ENCODE measurements at regions not wholly inside any gene's neighbourhood (a gene's known extent, or its start where the extent isn't known, plus 50 kb on each side); places are given as distances from the start of the nearest gene placed in this dataset.

GRCh38 chr20:20989081-20989480 is 117.1 kb downstream of the LINC00237 start:
- Histone ChIP-seq H3K9me3 (no peaks in the 10 kb centered on the region), H3K36me3 (no peaks in the 10 kb centered on the region), H3K27me3 (peaks cover 0 to 10% of the 10 kb centered on the region in 2 donors), H3K27ac (no peak overlapping the region), H3K4me3 (no peak overlapping the region), H3K4me1 (no peaks in the 10 kb centered on the region)
- no peak for TF ChIP-seq POLR2AphosphoS5 (IDR thresholded peaks at IDR 0.05)
- TF ChIP-seq POLR2A (IDR thresholded peaks at IDR 0.05) = no peak
- TF ChIP-seq, protein P1, sequence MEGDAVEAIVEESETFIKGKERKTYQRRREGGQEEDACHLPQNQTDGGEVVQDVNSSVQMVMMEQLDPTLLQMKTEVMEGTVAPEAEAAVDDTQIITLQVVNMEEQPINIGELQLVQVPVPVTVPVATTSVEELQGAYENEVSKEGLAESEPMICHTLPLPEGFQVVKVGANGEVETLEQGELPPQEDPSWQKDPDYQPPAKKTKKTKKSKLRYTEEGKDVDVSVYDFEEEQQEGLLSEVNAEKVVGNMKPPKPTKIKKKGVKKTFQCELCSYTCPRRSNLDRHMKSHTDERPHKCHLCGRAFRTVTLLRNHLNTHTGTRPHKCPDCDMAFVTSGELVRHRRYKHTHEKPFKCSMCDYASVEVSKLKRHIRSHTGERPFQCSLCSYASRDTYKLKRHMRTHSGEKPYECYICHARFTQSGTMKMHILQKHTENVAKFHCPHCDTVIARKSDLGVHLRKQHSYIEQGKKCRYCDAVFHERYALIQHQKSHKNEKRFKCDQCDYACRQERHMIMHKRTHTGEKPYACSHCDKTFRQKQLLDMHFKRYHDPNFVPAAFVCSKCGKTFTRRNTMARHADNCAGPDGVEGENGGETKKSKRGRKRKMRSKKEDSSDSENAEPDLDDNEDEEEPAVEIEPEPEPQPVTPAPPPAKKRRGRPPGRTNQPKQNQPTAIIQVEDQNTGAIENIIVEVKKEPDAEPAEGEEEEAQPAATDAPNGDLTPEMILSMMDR (IDR thresholded peaks at IDR 0.05) = no peak
- intact Hi-C loops (cut with DNase I; ENCODE audit: low total_unique reads) = no loop called here
- no peak for DNase-seq (ENCODE audit: low spot score in 2 of 2)

DNA sequence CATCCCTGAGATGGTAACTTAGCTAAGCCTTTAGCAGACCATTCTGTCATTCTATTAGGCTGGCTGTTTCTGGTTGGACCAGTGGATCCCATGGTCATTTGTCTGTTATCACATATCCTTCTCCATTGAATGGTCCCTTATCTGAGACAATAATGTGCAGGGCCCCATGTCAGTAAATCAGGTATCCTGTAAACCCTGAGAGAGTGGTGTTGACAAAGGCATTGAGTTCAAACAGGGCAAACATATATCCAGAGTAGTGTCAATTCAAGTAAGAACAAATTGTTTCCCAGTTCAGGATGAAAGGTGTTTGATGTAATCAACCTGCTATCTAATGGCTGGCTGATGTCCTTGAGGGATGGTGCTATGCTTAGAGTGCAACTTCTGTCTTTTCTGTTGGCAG is 126.2 kb downstream of the LINC00237 start:
- Histone ChIP-seq H3K36me3 (no peaks in the 10 kb centered on the region), H3K4me1 (no peaks in the 10 kb centered on the region), H3K27me3 (no peaks in the 10 kb centered on the region), H3K4me3 (no peak overlapping the region), H3K27ac (no peak overlapping the region), H3K9me3 (no peaks in the 10 kb centered on the region)
- intact Hi-C loops (cut with DNase I; ENCODE audit: low total_unique reads) = no loop called here
- TF ChIP-seq POLR2AphosphoS5 (IDR thresholded peaks at IDR 0.05) (no peak), POLR2A (IDR thresholded peaks at IDR 0.05) (no peak)
- TF ChIP-seq, protein P1 (IDR thresholded peaks at IDR 0.05) = no peak
- no peak for DNase-seq (ENCODE audit: low spot score in 2 of 2)

DNA sequence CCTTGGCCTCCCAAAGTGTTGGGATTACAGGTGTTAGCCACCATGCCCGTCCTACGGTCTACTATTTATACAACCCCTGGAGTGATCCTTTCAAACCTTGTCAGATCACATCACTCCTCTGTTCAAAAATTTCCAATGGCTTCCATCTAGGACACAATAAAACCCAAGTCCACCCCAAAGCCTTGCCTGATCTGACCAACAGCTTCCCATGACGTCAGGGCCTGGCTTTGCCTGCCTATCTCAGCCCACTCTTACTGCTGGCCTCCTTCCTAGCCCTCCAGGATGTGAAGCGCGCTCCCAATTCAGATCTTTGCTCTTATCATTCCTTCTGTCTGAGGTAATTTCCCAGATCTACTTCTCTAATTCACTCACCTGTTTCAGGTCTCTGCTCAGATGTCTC is 128.4 kb downstream of the LINC00237 start:
- intact Hi-C loops (cut with DNase I; ENCODE audit: low total_unique reads) = no loop called here
- no peak overlapping the region for H3K27ac ChIP-seq
- H3K36me3 ChIP-seq = no peaks in the 10 kb centered on the region
- no peaks in the 10 kb centered on the region for H3K27me3 ChIP-seq
- H3K4me1 ChIP-seq = no peaks in the 10 kb centered on the region
- H3K4me3 ChIP-seq = no peak overlapping the region
- H3K9me3 ChIP-seq = peaks cover 0 to 4% of the 10 kb centered on the region in 2 donors
- DNase-seq (ENCODE audit: low spot score in 2 of 2) = no peak
- TF ChIP-seq POLR2A (IDR thresholded peaks at IDR 0.05) = no peak
- TF ChIP-seq, protein P1 (IDR thresholded peaks at IDR 0.05) = no peak
- TF ChIP-seq POLR2AphosphoS5 (IDR thresholded peaks at IDR 0.05) = no peak

GRCh38 chr20:20972490-20972889 is 133.7 kb downstream of the LINC00237 start:
- Histone ChIP-seq H3K36me3 (no peaks in the 10 kb centered on the region), H3K4me1 (no peaks in the 10 kb centered on the region), H3K27me3 (no peaks in the 10 kb centered on the region), H3K27ac (no peak overlapping the region), H3K9me3 (peaks cover 0 to 4% of the 10 kb centered on the region in 2 donors), H3K4me3 (no peak overlapping the region)
- no peak for TF ChIP-seq POLR2AphosphoS5 (IDR thresholded peaks at IDR 0.05)
- TF ChIP-seq, protein P1 (IDR thresholded peaks at IDR 0.05) = no peak
- TF ChIP-seq POLR2A (IDR thresholded peaks at IDR 0.05) = no peak
- DNase-seq (ENCODE audit: low spot score in 2 of 2) = no peak
- intact Hi-C loops (cut with DNase I; ENCODE audit: low total_unique reads) = no loop called here

GRCh38 chr20:20971810-20972209 is 134.3 kb downstream of the LINC00237 start:
- Histone ChIP-seq H3K4me1 (no peaks in the 10 kb centered on the region), H3K4me3 (no peak overlapping the region), H3K27me3 (no peaks in the 10 kb centered on the region), H3K27ac (no peak overlapping the region), H3K36me3 (no peaks in the 10 kb centered on the region), H3K9me3 (peaks cover 0 to 4% of the 10 kb centered on the region in 2 donors)
- TF ChIP-seq, protein P1 (IDR thresholded peaks at IDR 0.05) = no peak
- TF ChIP-seq POLR2AphosphoS5 (IDR thresholded peaks at IDR 0.05) (no peak), POLR2A (IDR thresholded peaks at IDR 0.05) (no peak)
- DNase-seq (ENCODE audit: low spot score in 2 of 2) = no peak
- intact Hi-C loops (cut with DNase I; ENCODE audit: low total_unique reads) = no loop called here

Data from breast epithelium (tissue), 4 donors.